OCI-M1 (cell line): ENCODE measurements at regions not wholly inside any gene's neighbourhood (a gene's known extent, or its start where the extent isn't known, plus 50 kb on each side); places are given as distances from the start of the nearest gene placed in this dataset.
"Not testable (repeated sequence)": the region's sequence is repeated elsewhere in the genome, so short reads cannot be mapped to it uniquely, and the experiment has no call there.

Experiments used
- DNase-seq: peaks from one replicate; lab custom pipeline; 2025; lab: John Stamatoyannopoulos, UW

GRCh38 chr15:35209838-35210237 lies 124.7 kb upstream of the NANOGP8 start:
- DNase-seq: no peak

GRCh38 chr15:35208353-35208752 lies 123.3 kb upstream of the NANOGP8 start:
- DNase-seq: peak; percentile 45

- DNase-seq: peak; percentile 54
Observed at GRCh38 chr15:35206060-35206675, 121.1 kb upstream of the NANOGP8 start.

GRCh38 chr15:35198197-35198596 lies 113.1 kb upstream of the NANOGP8 start:
- DNase-seq: no peak

GRCh38 chr15:35197754-35198153 lies 112.7 kb upstream of the NANOGP8 start:
- peak; percentile 34 for DNase-seq

- peak; percentile 34 for DNase-seq
Observed at GRCh38 chr15:35197306-35197705, 112.2 kb upstream of the NANOGP8 start.

GRCh38 chr15:35196273-35196672 lies 111.2 kb upstream of the NANOGP8 start:
- DNase-seq: no peak

DNA sequence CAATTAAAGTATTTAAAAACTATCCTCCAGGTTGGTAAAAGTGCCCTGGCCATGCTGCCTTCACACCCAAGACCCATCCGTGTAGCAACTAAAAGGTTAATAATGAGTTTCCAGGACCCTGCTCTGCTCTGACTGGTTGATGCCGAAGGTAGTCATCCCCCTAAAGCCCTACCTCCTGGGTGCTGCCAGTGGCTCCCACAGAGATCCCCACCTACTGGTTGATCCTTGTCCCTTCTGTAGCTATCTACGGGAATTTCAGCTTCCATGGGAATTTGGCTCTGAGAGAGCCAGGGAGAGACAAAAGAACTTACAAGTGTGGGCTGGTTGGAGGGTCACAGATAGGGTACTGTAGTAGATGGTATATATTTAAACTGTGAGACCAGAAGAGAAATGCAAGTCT lies 110.6 kb upstream of the NANOGP8 start:
- DNase-seq: no peak

DNA sequence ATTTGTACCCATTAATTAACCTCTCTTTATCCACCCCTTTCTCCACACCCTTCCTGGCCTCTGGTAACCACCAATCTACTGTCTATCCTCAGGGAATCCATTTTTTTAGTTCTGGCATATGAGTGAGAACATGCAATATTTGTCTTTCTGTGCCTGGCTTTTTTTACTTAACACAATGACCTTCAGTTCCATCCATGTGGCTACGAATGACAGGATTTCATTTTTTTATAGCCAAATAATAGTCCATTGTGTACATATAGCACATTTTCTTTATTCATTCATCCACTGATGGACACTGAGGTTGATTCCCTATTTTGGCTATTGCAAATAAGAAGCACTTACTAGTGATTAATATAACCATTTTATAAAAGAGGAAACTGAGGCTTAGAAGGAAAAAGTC lies 109.9 kb upstream of the NANOGP8 start:
- DNase-seq: no peak

GRCh38 chr15:35194296-35194695 lies 109.2 kb upstream of the NANOGP8 start:
- no peak for DNase-seq

DNA sequence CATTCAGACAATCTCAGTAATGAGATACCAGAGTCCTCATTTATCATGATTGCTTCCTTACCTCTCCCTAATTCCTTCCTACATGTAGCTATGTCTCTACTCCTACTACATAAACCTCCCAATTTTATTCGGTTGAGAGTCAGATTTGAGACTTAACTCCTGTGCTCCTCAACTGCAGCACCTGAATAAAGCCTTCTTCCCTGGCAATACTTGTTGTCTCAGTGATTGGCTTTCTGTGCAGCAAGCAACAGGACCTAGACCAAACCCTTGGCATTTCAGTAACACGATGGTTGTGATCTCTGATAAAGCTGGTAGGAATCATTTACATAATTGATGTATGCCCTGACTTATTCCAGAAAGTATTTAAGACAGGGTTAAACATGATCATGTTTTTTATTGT lies 106.7 kb upstream of the NANOGP8 start:
- DNase-seq: no peak

GRCh38 chr15:35186346-35186745 lies 101.3 kb upstream of the NANOGP8 start:
- no peak for DNase-seq

- DNase-seq: no peak
Observed at GRCh38 chr15:35184646-35185045, 99.6 kb upstream of the NANOGP8 start.

GRCh38 chr15:35182841-35183479 lies 97.9 kb upstream of the NANOGP8 start:
- DNase-seq: no peak

DNA sequence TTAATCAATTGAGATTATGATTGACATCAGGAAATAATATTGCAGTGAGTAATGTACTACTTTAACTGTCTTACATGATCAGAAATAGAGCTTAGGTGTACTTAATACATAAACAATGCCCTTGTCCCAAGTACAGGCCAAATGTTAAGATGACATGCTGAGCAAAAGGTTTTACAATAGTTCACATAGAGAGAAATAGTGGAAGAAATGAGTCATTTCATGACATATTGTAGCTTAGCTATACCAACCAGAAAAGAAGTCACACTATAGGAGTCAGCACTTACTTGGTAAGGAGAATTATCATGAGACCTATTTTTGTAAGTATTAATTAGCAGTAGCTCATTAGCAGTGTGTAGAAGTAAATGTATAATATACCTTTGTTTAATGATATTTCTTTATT lies 96.4 kb upstream of the NANOGP8 start:
- peak; percentile 36 for DNase-seq

DNA sequence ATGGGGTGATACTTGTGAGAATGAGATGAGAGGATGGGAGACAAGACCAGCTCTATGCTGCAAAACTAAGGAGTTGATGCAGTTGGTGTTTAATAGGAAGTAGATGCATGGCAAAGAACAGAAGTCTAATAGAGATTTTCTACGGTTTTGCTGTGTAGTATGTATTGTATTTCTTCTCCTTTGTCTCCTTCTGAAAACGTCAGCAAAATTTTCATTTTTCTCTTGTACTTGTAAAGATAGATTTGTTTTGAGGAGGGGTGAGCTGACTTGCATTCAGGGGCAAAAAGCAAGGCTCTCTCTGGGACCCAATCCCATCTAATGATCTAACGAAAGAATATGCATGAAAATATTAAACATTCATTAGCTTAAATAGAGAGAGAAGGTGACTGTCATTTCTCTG lies 94.6 kb upstream of the NANOGP8 start:
- DNase-seq: no peak

- DNase-seq: not testable (repeated sequence)
Observed at GRCh38 chr15:35178186-35178585, 93.1 kb upstream of the NANOGP8 start.

DNA sequence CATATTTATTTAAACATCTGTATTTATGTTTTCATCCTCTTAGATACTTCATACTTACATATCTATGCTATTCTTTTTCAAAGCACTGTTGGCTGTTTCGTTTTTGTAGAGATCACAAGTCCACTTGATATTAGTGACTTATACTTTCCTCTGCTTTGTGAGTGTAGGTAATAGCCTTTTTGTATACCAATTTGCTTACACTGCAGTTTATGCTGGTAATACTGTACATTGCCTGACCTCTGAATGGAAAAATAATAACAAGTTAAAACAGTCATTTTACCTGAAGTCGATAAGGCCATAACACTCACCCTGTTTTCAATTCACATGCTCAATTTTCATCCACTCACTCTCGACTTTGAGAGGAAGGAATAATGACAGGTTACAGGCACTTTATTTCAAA lies 89.9 kb upstream of the NANOGP8 start:
- DNase-seq: no peak

- peak; percentile 70 for DNase-seq
Observed at GRCh38 chr15:35173444-35174118, 88.5 kb upstream of the NANOGP8 start.

DNA sequence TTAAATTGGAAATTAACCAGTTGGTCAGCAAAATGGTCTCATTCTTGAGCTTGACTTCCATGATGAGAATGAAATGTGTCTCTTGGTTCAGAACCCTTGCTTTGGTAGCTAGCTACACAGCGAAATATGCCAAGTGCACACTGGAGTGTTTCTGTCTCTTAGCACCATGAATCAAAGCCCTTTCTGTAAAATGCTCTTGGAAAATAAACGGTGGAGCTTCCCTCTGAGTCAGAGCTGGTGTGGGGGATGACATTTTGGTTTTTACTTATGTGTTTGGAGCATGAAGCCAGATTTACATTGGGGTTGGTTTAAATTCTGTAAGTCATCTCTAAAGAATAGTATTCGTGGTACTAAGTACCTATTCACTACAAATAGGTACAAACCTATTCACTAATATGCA lies 85.1 kb upstream of the NANOGP8 start:
- DNase-seq: peak; percentile 19

DNA sequence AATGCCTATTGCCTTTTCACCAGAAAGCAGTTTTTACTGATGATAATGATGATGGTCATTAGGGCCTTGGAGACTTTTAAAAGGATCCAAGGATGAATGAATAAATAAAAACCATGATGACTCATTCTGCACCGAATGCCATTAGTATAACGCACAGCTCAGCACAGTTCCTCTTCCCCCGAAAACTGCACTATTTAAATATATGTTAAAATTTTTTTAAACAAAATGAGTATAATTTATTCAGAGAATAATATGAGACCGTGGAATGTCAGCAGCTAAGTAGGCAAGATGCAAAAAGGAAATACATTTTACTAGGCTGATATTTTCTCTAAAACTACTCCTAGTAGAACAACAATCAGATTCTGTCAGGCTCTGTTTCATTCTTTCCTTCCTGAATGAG lies 83.4 kb upstream of the NANOGP8 start:
- DNase-seq: peak; percentile 56

DNA sequence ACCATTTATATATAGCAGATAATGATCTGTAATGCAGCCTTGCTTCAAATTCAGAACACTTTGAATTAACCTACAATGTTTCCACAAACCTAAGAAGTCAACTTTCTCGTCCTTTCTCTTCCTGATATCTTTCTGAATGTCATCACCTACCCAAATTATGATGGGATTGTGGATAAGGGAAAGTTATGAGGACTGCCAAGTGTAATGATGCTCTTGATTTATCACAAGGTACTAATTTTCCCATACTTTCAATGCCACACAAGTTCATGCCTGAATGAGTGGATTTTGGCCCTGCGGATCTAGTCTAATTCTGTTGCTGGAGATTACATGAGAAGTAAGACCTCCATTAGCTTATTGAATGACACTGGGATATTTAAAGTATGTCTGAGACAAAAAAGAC lies 82.6 kb upstream of the NANOGP8 start:
- peak; percentile 38 for DNase-seq

GRCh38 chr15:35166730-35167359 lies 81.8 kb upstream of the NANOGP8 start:
- peak; percentile 96 for DNase-seq
